Neural cell (in vitro differentiated cells): ENCODE measurements at regions not wholly inside any gene's neighbourhood (a gene's known extent, or its start where the extent isn't known, plus 50 kb on each side); places are given as distances from the start of the nearest gene placed in this dataset.

Experiments
- H2AFZ ChIP-seq: fragments of 200-600, 300-800 bp; sonication (generic), shearing (Covaris generic); 2 replicates; pipeline ENCODE4 v1.6.0; 2014; ENCODE audit warnings: low read depth, mild to moderate bottlenecking, antibody characterized with exemption, low read length, moderate library complexity
- H3F3A ChIP-seq: fragments of 200-600 bp; shearing (Covaris generic); 2 replicates; pipeline ENCODE4 v1.6.1; 2016; ENCODE audit warnings: mild to moderate bottlenecking, moderate library complexity, mixed read lengths, antibody characterized with exemption, low read length; ENCODE audit not compliant: insufficient read depth, poor library complexity, severe bottlenecking
- H3K27ac ChIP-seq: fragments of 200-600, 300-800 bp; sonication (generic), shearing (Covaris generic); 2 replicates; pipeline ENCODE4 v1.5.1; 2014; ENCODE audit warnings: mild to moderate bottlenecking, low read length, moderate library complexity
- H3K27me3 ChIP-seq: fragments of 300-800, 200-600 bp; sonication (generic), shearing (Covaris generic); 2 replicates; pipeline ENCODE4 v1.6.0; 2014; ENCODE audit warnings: mild to moderate bottlenecking, low read depth, low read length, moderate library complexity; ENCODE audit not compliant: insufficient read depth
- H3K36me3 ChIP-seq: fragments of 300-800, 200-600 bp; sonication (generic), shearing (Covaris generic); 2 replicates; pipeline ENCODE4 v1.5.1; 2014; ENCODE audit warnings: mild to moderate bottlenecking, antibody characterized with exemption, low read length, moderate library complexity; ENCODE audit not compliant: insufficient read depth
- H3K4me2 ChIP-seq: fragments of 300-800, 200-600 bp; sonication (generic), shearing (Covaris generic); 2 replicates; pipeline ENCODE4 v1.6.0; 2014; ENCODE audit warnings: mild to moderate bottlenecking, low read length
- H3K4me3 ChIP-seq: fragments of 300-800, 200-600 bp; sonication (generic), shearing (Covaris generic); 2 replicates; pipeline ENCODE4 v1.5.1; 2014; ENCODE audit warnings: mild to moderate bottlenecking, low read length, moderate library complexity
- H3K79me2 ChIP-seq: fragments of 200-600 bp; shearing (Covaris generic); replicated peaks from 2 replicates; pipeline ENCODE4 v1.6.0; 2014; ENCODE audit warnings: mild to moderate bottlenecking, low read length, moderate library complexity; ENCODE audit not compliant: insufficient read depth
- H3K9ac ChIP-seq: fragments of 300-800, 200-600 bp; sonication (generic), shearing (Covaris generic); 2 replicates; pipeline ENCODE4 v1.6.1; 2016; ENCODE audit warnings: mild to moderate bottlenecking, low read length, mixed read lengths
- H3K9me2 ChIP-seq: fragments of 200-600 bp; shearing (Covaris generic); 2 replicates; pipeline ENCODE4 v1.6.1; 2016; ENCODE audit warnings: mild to moderate bottlenecking, low read length, mixed read lengths; ENCODE audit not compliant: insufficient read depth
- H3K9me3 ChIP-seq: fragments of 200-600, 300-800 bp; sonication (generic), shearing (Covaris generic); 2 replicates; pipeline ENCODE4 v1.6.1; 2016; ENCODE audit warnings: mild to moderate bottlenecking, mixed run types, low read length, moderate library complexity, mixed read lengths
- H4K20me1 ChIP-seq: fragments of 200-600 bp; shearing (Covaris generic); 2 replicates; pipeline ENCODE4 v1.6.1; 2016; ENCODE audit warnings: mild to moderate bottlenecking, mixed run types; ENCODE audit not compliant: insufficient read depth
- EP300 ChIP-seq: fragments of 450-650 bp; conservative IDR thresholded peaks from 2 replicates; pipeline ENCODE4 v1.6.1; 2014; ENCODE audit warnings: antibody characterized with exemption, mild to moderate bottlenecking, moderate library complexity; ENCODE audit not compliant: poor library complexity, severe bottlenecking
- EZH2 ChIP-seq: fragments of 200-600, 300-800 bp; shearing (Covaris generic), sonication (generic); IDR thresholded peaks from 2 replicates; pipeline ENCODE4 v1.6.1; 2014; ENCODE audit warnings: antibody characterized with exemption, low read length, borderline replicate concordance, mild to moderate bottlenecking; ENCODE audit not compliant: insufficient read depth, poor library complexity, severe bottlenecking
- MXI1 ChIP-seq: fragments of 450-650 bp; conservative IDR thresholded peaks from 2 replicates; pipeline ENCODE4 v1.6.1; 2014; ENCODE audit warnings: antibody characterized with exemption, mild to moderate bottlenecking; ENCODE audit not compliant: poor library complexity, severe bottlenecking
- POLR2AphosphoS5 ChIP-seq: IDR thresholded peaks from 2 replicates; pipeline ENCODE4 v1.6.1; 2012
- RAD21 ChIP-seq: fragments of 450-650 bp; conservative IDR thresholded peaks from 2 replicates; pipeline ENCODE4 v1.6.1; 2014; ENCODE audit warnings: antibody characterized with exemption, mild to moderate bottlenecking, moderate library complexity
- SMC3 ChIP-seq: fragments of 450-650 bp; conservative IDR thresholded peaks from 2 replicates; pipeline ENCODE4 v1.6.1; 2014; ENCODE audit warnings: antibody characterized with exemption, mild to moderate bottlenecking, moderate library complexity; ENCODE audit not compliant: poor library complexity
- TAF1 ChIP-seq: IDR thresholded peaks from 2 replicates; pipeline ENCODE4 v1.6.1; 2012; ENCODE audit warnings: low read depth
- TF ChIP-seq, protein P1 (sequence below): fragments of 450-650 bp; IDR thresholded peaks from 2 replicates; pipeline ENCODE4 v1.5.1; 2014; ENCODE audit warnings: antibody characterized with exemption, mild to moderate bottlenecking, moderate library complexity; ENCODE audit not compliant: poor library complexity, severe bottlenecking
- TF ChIP-seq, protein P2 (sequence below): IDR thresholded peaks from 2 replicates; pipeline ENCODE4 v1.6.1; 2012; ENCODE audit warnings: borderline replicate concordance

DNA sequence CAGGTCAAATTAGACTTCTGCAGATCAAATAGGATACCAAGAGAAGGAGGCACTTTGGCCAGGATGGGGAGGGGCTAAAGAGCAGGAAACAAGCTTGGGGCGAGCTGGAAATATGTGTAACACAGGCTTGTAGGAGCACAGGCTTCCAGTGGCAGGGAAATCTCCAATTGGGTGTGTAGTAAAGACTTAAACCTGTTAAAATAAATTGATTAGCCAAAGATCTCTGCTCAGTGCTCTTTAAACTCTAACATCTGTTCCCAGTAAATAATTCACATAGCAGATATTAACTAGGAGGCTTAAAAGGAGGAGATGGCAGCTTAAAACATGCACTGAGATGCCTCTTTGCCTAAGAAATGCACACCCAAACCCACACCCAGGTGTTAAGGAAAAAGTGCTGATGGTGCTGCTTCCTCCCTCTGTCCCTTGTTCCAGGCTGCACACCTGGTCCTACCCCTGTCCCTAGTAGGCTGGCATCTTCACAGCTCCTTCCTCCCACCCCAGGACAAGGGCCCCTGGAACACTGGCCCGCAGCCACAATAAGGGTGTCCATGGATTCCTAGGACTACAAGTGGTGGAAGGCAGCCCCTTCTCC is 93.5 kb upstream of the MLN start:
- H3K9me3 ChIP-seq, result no peaks in the 10 kb centered on the region
- no peaks in the 10 kb centered on the region for H3K9me2 ChIP-seq
- TF ChIP-seq SMC3 (no peak), EZH2 (no peak), POLR2AphosphoS5 (no peak), RAD21 (no peak), TAF1 (no peak), EP300 (no peak), MXI1 (no peak)
- TF ChIP-seq, protein P1, sequence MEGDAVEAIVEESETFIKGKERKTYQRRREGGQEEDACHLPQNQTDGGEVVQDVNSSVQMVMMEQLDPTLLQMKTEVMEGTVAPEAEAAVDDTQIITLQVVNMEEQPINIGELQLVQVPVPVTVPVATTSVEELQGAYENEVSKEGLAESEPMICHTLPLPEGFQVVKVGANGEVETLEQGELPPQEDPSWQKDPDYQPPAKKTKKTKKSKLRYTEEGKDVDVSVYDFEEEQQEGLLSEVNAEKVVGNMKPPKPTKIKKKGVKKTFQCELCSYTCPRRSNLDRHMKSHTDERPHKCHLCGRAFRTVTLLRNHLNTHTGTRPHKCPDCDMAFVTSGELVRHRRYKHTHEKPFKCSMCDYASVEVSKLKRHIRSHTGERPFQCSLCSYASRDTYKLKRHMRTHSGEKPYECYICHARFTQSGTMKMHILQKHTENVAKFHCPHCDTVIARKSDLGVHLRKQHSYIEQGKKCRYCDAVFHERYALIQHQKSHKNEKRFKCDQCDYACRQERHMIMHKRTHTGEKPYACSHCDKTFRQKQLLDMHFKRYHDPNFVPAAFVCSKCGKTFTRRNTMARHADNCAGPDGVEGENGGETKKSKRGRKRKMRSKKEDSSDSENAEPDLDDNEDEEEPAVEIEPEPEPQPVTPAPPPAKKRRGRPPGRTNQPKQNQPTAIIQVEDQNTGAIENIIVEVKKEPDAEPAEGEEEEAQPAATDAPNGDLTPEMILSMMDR, result no peak
- TF ChIP-seq, protein P2, sequence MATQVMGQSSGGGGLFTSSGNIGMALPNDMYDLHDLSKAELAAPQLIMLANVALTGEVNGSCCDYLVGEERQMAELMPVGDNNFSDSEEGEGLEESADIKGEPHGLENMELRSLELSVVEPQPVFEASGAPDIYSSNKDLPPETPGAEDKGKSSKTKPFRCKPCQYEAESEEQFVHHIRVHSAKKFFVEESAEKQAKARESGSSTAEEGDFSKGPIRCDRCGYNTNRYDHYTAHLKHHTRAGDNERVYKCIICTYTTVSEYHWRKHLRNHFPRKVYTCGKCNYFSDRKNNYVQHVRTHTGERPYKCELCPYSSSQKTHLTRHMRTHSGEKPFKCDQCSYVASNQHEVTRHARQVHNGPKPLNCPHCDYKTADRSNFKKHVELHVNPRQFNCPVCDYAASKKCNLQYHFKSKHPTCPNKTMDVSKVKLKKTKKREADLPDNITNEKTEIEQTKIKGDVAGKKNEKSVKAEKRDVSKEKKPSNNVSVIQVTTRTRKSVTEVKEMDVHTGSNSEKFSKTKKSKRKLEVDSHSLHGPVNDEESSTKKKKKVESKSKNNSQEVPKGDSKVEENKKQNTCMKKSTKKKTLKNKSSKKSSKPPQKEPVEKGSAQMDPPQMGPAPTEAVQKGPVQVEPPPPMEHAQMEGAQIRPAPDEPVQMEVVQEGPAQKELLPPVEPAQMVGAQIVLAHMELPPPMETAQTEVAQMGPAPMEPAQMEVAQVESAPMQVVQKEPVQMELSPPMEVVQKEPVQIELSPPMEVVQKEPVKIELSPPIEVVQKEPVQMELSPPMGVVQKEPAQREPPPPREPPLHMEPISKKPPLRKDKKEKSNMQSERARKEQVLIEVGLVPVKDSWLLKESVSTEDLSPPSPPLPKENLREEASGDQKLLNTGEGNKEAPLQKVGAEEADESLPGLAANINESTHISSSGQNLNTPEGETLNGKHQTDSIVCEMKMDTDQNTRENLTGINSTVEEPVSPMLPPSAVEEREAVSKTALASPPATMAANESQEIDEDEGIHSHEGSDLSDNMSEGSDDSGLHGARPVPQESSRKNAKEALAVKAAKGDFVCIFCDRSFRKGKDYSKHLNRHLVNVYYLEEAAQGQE, result no peak
- H3K4me2 ChIP-seq, result no peak overlapping the region
- no peak overlapping the region for H3K9ac ChIP-seq
- no peaks in the 10 kb centered on the region for H4K20me1 ChIP-seq
- no peak overlapping the region for H3K27ac ChIP-seq
- H3K79me2 ChIP-seq, result no peaks in the 10 kb centered on the region
- H3F3A ChIP-seq, result no peaks in the 10 kb centered on the region
- H3K4me3 ChIP-seq, result no peak overlapping the region
- H3K36me3 ChIP-seq, result no peaks in the 10 kb centered on the region
- no peak overlapping the region for H2AFZ ChIP-seq
- H3K27me3 ChIP-seq, result no peaks in the 10 kb centered on the region

DNA sequence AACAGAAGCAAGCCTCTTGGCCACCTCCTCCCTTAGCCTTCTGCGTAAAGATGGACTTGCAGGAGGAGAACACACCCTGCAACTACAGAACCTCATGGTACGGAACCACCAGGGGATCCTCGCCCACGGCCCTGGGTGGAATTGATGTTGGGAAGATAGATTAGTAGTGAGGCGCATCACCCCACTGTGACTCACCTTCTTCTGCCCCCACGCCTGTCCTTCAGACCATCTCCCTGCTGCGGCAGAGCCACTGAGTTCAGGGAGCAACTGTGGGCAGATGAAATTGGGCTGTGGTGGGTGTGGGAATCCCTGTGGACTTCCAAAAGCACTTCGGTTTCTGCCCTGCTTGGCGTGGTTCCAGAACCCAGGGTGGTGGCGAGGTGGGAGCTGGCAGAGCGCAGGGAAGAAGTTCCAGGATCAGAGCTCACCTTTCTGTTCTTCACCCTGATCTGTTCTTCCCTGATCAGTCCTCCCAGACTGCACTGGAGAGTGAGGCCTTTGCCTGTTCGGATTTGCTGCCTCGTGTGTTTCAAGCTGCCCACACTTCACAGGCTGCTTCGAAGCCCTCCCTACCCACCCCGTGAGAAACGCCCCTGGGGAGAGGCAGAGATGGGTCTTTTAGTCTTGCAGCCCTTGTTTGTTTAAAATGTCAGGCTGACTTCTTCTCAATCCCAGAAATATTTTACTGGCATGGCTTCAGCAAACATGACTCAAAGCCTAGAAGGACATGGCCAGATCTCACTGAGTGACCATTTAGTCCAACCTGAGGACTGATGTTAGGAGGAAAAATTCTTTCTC is 92.8 kb upstream of the MLN start:
- no peaks in the 10 kb centered on the region for H3K9me2 ChIP-seq
- no peak overlapping the region for H3K4me3 ChIP-seq
- no peak overlapping the region for H3K27ac ChIP-seq
- H3F3A ChIP-seq, result no peaks in the 10 kb centered on the region
- no peaks in the 10 kb centered on the region for H3K9me3 ChIP-seq
- no peak overlapping the region for H3K9ac ChIP-seq
- TF ChIP-seq EP300 (no peak), POLR2AphosphoS5 (no peak), MXI1 (no peak), TAF1 (no peak), SMC3 (no peak), EZH2 (no peak), RAD21 (no peak)
- TF ChIP-seq, protein P2, result no peak
- TF ChIP-seq, protein P1, result no peak
- H4K20me1 ChIP-seq, result no peaks in the 10 kb centered on the region
- H2AFZ ChIP-seq, result no peak overlapping the region
- H3K27me3 ChIP-seq, result no peaks in the 10 kb centered on the region
- no peaks in the 10 kb centered on the region for H3K79me2 ChIP-seq
- no peak overlapping the region for H3K4me2 ChIP-seq
- no peaks in the 10 kb centered on the region for H3K36me3 ChIP-seq
